ENCODE measurements at regions not wholly inside any gene's neighbourhood (a gene's known extent, or its start where the extent isn't known, plus 50 kb on each side); places are given as distances from the start of the nearest gene placed in this dataset.
"Not testable (repeated sequence)": the region's sequence is repeated elsewhere in the genome, so short reads cannot be mapped to it uniquely, and the experiment has no call there.

GRCh38 chr15:53033709-53034108, 243.6 kb upstream of the ONECUT1 start:
- no peak for DNase-seq

DNA sequence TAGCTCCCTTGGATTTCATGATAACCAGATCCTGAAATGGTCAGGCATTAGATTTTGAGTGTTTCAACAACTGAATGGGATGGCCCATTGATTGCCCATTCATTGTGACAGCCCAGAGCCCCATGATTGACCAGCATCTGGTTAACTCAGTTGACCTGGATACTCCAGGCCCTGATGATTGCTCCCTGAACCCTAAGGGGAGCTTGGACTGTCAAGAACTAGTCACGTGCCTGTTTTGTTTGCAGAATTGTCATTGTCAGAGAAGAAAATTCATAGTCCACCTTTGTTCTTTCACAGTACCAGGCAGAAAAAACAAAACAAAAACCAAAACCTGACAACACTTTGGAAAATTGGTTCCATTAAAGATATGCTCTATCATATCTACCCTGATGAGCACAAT, 241.3 kb upstream of the ONECUT1 start:
- no peak for DNase-seq

DNA sequence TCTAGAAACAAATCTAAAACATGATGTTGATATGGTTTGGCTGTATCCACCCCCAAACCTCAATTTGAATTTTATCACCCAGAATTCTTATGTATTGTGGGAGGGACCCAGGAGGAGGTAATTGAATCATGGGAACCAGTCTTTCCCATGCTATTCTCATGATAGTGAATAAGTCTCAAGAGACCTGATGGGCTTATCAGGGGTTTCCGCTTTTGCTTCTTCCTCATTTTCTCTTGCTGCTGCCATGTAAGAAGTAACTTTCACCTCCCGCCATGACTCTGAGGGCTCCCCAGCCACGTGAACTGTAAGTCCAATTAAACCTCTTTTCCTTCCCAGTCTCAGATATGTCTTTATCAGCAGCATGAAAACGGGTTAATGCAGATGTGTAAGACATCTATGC, 232.7 kb upstream of the ONECUT1 start:
- no peak for DNase-seq

GRCh38 chr15:53013329-53013728, 223.2 kb upstream of the ONECUT1 start:
- DNase-seq: no peak

- not testable (repeated sequence) for DNase-seq
Observed at GRCh38 chr15:53011779-53012178, 221.6 kb upstream of the ONECUT1 start.

DNA sequence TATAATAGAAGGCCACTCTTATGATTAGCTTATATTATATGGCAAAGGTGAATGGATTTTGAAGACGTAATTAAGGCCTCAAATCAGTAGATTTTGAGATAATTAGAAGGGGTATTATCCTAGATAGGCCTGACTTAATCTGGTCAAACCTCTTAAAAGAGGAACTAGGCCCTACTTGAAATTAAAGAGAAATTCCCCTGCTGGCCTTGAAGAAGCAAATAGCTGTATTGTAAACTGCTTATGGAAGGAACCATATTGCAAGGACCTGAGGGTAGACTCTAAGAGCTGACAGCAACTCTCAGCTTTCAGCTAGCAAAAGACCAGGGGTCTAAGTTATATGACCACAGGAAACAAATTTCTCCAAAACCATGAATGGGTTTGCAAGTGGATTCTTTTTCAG, 219.0 kb upstream of the ONECUT1 start:
- DNase-seq: no peak

GRCh38 chr15:53000409-53000808, 210.3 kb upstream of the ONECUT1 start:
- DNase-seq: peak in 1 of 51 donors; percentile 0

- no peak for DNase-seq
Observed at GRCh38 chr15:52997123-52997522, 207.0 kb upstream of the ONECUT1 start.

- no peak for DNase-seq
Observed at GRCh38 chr15:52994290-52994689, 204.2 kb upstream of the ONECUT1 start.

DNA sequence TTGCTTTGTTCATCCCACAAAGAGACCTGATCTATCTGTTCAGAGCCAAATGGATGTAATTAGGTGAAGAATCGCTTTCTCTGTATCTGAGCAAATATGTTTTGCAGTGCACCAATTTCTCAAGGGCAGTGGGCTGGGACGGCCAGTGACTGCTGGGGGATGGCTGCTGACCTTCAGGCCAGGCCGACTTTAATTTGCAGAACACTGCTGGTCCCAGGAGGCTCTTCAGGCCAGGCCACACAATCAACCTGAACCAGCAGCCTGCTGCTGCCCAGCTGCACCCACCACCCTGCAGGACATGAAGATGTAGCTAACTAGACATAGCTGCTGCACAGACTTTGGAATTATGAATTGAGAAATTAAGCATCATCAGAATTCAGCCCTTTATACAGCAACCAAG, 194.4 kb upstream of the ONECUT1 start:
- DNase-seq: no peak

DNA sequence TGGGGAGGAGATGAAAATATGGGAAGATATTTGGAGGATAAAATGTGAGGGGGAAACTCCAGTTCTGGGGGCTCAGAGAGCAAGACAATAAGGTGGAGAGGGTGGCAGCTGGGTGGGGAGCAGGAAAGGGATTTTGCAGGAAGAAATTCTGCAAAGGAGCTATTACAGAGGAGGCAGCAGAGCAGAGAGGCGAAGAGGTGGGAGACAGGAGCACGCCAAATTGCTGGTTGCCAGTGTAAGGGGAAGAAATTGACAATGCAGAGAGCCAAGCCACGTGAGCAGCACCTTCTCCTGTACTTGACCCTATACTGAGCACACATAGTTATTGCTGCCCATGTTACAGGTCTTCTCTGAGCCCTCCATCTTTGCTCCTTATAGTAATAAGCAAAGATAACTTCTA, 190.3 kb upstream of the ONECUT1 start:
- peak in 1 of 51 donors; percentile 17 for DNase-seq

GRCh38 chr15:52976516-52977075, 186.5 kb upstream of the ONECUT1 start:
- no peak for DNase-seq

DNA sequence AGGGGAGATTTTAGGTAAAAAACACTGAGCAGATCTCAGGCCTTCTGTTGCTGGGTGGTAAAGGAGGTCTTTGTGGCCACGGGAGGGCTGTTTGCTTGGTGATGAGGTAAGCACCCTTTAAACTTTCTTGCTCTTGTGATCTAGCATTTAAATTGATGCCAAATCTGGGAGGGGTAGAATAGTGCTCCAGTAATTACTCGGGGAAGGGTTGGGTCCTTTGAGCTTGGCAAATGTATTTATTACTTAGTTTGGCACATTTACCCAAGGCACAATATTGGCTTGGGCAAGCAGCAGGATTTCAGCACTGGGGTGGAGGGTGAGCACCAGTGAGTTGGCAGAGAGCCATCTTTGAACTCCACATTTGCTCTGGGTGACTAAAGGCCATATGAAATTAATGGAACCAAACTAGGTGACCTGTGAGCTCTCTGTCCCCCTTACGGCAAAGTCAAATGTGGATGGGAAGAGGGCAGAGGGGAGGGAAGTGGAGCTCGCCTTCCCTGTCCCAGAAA, 185.9 kb upstream of the ONECUT1 start:
- DNase-seq: no peak

DNA sequence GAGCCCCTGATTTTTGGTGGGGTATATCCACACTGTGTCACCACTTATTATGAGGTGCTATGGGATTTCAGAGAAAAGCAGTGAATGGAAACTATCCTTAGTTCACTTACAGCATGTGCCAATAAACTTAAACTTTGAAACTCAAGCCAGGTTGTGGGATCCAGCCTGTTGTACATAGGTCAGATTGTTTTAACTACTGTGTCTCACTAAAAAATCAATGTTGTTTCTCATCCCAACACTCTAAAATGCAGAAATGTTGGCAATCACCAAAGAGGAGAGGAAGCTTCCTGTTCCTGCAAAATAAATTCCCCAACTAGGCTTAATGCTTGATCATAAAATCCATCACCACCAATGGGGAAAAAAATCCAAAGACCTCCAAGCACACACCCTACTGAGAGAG, 173.7 kb upstream of the ONECUT1 start:
- no peak for DNase-seq

GRCh38 chr15:52960283-52960682, 170.1 kb upstream of the ONECUT1 start:
- no peak for DNase-seq

GRCh38 chr15:52943746-52944145, 153.6 kb upstream of the ONECUT1 start:
- no peak for DNase-seq

DNA sequence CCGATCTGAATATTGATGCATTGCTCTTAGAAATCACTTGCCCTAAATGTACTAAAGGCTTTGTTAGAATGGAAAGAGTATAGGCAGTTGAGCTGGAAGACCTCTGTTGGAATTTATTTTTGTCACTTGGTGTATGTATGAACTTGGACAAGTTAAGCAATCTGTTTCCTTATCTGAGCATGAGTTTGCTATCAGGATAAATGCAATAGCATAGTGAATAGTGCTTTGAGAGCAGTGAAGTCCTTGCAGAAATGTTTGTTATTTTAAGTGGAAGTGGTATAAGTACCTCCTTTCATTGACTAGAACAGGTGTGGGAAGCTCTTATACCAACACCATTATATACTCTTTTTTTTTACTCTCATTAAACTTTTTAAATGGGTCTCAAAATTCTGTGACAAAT, 146.4 kb upstream of the ONECUT1 start:
- no peak for DNase-seq

GRCh38 chr15:52925130-52925529, 135.0 kb upstream of the ONECUT1 start:
- DNase-seq: no peak

DNA sequence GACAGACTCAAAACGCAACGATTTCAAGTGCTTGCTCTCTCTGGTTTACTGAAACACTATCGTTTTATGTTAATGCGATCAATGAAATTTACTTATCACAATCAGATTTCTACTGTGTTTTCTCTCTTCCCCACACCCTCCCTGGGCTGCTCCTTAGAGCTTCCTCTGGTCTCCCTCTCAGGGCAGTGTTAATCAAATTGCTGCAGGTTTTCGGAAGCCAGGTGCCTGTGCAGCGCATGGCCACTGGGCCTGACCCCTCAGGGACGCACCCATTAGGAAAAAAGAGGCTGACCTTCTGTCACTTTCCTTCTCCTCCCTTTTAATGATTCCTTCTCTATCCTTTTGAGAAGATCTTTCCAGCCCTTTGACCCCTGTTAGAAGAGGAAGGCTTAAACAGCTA, 134.5 kb upstream of the ONECUT1 start:
- no peak for DNase-seq

DNA sequence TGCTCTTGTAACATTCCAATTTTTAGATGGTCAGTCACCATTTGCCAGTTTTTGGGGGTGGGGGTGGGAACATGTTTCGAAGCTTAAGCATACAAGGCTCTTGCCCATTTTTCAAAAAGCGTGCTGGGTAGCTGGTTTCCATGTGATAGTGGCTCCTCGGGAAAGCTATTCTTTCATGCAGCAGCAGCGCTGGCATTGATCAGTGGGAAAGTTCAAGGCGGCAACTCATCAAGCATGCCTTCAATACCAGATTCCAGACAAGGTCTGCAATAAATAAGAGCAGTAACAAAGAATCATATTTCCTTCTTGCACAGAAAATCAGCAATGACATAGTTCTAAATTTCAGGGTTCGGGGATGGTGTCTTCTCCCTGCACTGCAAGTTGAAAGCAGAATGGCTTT, 133.5 kb upstream of the ONECUT1 start:
- no peak for DNase-seq

DNA sequence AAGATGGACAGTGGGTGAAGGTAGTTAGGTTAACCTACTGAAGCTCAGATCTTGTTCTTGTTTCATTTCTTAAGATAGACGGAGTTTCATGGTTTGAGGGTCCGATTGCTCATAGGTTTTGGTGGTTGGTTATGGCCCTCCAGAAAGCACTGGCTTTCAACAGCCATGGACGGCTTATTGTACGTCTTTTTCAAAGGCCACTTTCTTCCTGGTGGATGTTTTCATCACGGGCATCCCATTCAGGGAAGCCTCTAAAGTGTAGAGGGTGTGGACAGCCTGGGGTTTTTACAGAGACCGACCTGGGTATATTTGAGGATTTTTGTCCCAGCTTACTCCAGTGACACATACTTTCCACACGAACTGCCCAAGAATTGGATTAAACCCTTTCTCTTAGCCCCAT, 132.7 kb upstream of the ONECUT1 start:
- no peak for DNase-seq

DNA sequence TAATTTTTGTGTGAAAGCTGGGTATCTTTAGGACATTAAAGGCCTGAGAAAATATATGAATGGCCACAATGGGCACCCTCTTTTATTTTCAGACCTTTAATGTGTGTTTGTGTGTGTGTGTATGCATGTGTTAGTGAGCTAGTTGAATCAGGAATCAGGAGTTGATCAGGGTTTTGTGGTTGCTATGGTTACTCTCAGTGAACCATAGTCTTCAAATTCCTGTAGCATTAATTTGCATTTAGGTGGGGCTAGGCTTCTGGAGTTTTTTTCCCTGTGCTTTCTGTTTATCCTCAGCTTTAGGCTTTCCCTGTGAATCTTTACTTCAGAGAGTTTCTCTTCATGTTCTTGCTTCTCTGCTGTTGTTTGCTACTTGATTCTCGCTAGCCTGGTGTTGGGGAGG, 122.0 kb upstream of the ONECUT1 start:
- DNase-seq: no peak

DNA sequence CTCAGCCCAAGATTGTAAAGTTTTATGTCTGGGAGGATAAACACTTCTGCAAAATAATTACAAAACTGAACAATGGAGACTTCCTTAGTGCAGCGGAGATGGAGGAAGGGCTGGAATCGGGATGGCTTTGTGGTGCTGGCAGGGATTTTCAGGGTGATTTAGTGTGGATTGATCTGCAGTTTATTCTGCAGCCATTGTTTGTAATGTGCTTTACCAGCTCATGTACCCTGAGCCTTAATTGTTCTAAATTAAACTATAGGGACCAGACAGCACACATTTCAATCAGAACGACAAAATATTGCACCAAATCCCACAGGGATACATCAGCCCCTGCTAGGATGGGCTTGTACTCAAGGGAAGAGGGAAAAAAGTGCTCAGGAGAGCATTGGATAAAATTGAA, 103.2 kb upstream of the ONECUT1 start:
- DNase-seq: no peak

DNA sequence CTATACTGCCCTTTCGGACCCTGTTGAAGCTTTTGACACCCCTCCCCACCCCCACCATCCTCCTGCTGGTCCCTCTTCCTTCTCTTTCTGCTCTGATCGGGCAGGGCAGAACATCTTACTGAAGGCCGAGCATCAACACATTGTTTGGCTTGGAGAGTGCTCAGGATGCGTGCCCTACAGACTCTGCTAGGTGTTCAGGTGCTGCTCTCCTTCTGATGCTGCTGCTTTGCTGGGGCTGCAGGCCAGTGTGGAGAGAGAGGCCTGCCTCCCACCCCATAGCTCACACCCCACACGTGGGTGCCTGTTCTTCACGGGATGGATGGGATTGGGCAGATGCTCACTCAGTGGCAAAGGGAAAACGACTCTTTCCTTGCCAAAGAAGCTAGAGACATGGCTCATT, 89.8 kb upstream of the ONECUT1 start:
- no peak for DNase-seq
